Hematopoietic multipotent progenitor cell treated with erythropoietin and hydrocortisone succinate and interleukin-3 and kit ligand, for 6 days (in vitro differentiated cells): ENCODE measurements at regions not wholly inside any gene's neighbourhood (a gene's known extent, or its start where the extent isn't known, plus 50 kb on each side); places are given as distances from the start of the nearest gene placed in this dataset.
"Not testable (repeated sequence)": the region's sequence is repeated elsewhere in the genome, so short reads cannot be mapped to it uniquely, and the experiment has no call there.

Source experiments
- DNase-seq: peaks from one replicate; pipeline ENCODE4 v3.0.0-alpha.2; 2015

- no peak for DNase-seq
Measured at GRCh38 chr2:124967325-124967724, 942.2 kb downstream of the CNTNAP5 start.

- DNase-seq, result no peak
Measured at GRCh38 chr2:124970030-124970429, 944.9 kb downstream of the CNTNAP5 start.

- DNase-seq, result no peak
Measured at GRCh38 chr2:124973396-124973795, 948.3 kb downstream of the CNTNAP5 start.

- DNase-seq, result no peak
Measured at GRCh38 chr2:124975224-124975623, 950.1 kb downstream of the CNTNAP5 start.

GRCh38 chr2:124975648-124976047 is 950.6 kb downstream of the CNTNAP5 start:
- DNase-seq, result no peak

- no peak for DNase-seq
Measured at GRCh38 chr2:124978597-124978996, 953.5 kb downstream of the CNTNAP5 start.

GRCh38 chr2:124983595-124983994 is 958.5 kb downstream of the CNTNAP5 start:
- DNase-seq, result no peak

GRCh38 chr2:124985270-124985669 is 960.2 kb downstream of the CNTNAP5 start:
- DNase-seq, result no peak

- no peak for DNase-seq
Measured at GRCh38 chr2:124986136-124986535, 961.0 kb downstream of the CNTNAP5 start.

GRCh38 chr2:124986870-124987269 is 961.8 kb downstream of the CNTNAP5 start:
- DNase-seq, result not testable (repeated sequence)

- DNase-seq, result not testable (repeated sequence)
Measured at GRCh38 chr2:124987436-124987835, 962.3 kb downstream of the CNTNAP5 start.

GRCh38 chr2:124988111-124988510 is 963.0 kb downstream of the CNTNAP5 start:
- DNase-seq, result no peak

- DNase-seq, result no peak
Measured at GRCh38 chr2:124988794-124989193, 963.7 kb downstream of the CNTNAP5 start.

GRCh38 chr2:124993809-124994208 is 968.7 kb downstream of the CNTNAP5 start:
- no peak for DNase-seq

GRCh38 chr2:124995185-124995912 is 970.3 kb downstream of the CNTNAP5 start:
- no peak for DNase-seq

- DNase-seq, result no peak
Measured at GRCh38 chr2:124996406-124996805, 971.3 kb downstream of the CNTNAP5 start.

GRCh38 chr2:124999906-125000305 is 974.8 kb downstream of the CNTNAP5 start:
- DNase-seq, result no peak

GRCh38 chr2:125004106-125004800 is 979.2 kb downstream of the CNTNAP5 start:
- DNase-seq, result no peak

GRCh38 chr2:125006676-125007075 is 981.6 kb downstream of the CNTNAP5 start:
- DNase-seq, result no peak

GRCh38 chr2:125028721-125029120 is 1003.6 kb downstream of the CNTNAP5 start:
- not testable (repeated sequence) for DNase-seq

GRCh38 chr2:125033871-125034270 is 1008.8 kb downstream of the CNTNAP5 start:
- no peak for DNase-seq

GRCh38 chr2:125037135-125037653 is 1012.1 kb downstream of the CNTNAP5 start:
- no peak for DNase-seq

- DNase-seq, result no peak
Measured at GRCh38 chr2:125041846-125042245, 1016.8 kb downstream of the CNTNAP5 start.

GRCh38 chr2:125042727-125043126 is 1017.6 kb downstream of the CNTNAP5 start:
- DNase-seq, result no peak
